SK-N-SH treated with all-trans-retinoic acid at 6 μM for 48 hours (cell line): ENCODE measurements at regions not wholly inside any gene's neighbourhood (a gene's known extent, or its start where the extent isn't known, plus 50 kb on each side); places are given as distances from the start of the nearest gene placed in this dataset.

ENCODE experiments used
- ATAC-seq: fragments of 200-7000 bp; cut with Tn5 transposase; 3 replicates; pipeline ENCODE4 v1.9.1; 2020; ENCODE audit warnings: mild to moderate bottlenecking, moderate library complexity
- ARNTL ChIP-seq: fragments of 450-650 bp; formaldehyde crosslinking; IDR thresholded peaks from 2 replicates; pipeline ENCODE4 v1.5.0; 2020; ENCODE audit warnings: low read depth, mild to moderate bottlenecking, moderate library complexity, borderline replicate concordance
- BACH2 ChIP-seq: fragments of 250-450 bp; sonication (Bioruptor Pico); IDR thresholded peaks from 2 replicates; pipeline ENCODE4 v1.9.0; 2021; ENCODE audit warnings: mild to moderate bottlenecking, borderline replicate concordance
- CREB5 ChIP-seq: fragments of 250-450 bp; sonication (Bioruptor Pico); IDR thresholded peaks from 2 replicates; pipeline ENCODE4 v1.5.1; 2020; ENCODE audit warnings: low read depth, mild to moderate bottlenecking, moderate library complexity
- CSDC2 ChIP-seq: fragments of 250-450 bp; sonication (Bioruptor Pico); IDR thresholded peaks from 2 replicates; pipeline ENCODE4 v1.5.0; 2020; ENCODE audit warnings: mild to moderate bottlenecking, moderate library complexity
- CSRNP3 ChIP-seq: fragments of 250-450 bp; sonication (Bioruptor Pico); IDR thresholded peaks from 2 replicates; pipeline ENCODE4 v1.5.1; 2021; ENCODE audit warnings: mild to moderate bottlenecking, moderate library complexity
- ESRRG ChIP-seq: fragments of 250-450 bp; sonication (Bioruptor Pico); IDR thresholded peaks from 2 replicates; pipeline ENCODE4 v1.6.1; 2021; ENCODE audit warnings: mild to moderate bottlenecking
- GLIS3 ChIP-seq: fragments of 250-450 bp; sonication (Bioruptor Pico); IDR thresholded peaks from 2 replicates; pipeline ENCODE4 v1.5.0; 2020; ENCODE audit warnings: mild to moderate bottlenecking, moderate library complexity
- ISL1 ChIP-seq: fragments of 250-450 bp; sonication (Bioruptor Pico); IDR thresholded peaks from 2 replicates; pipeline ENCODE4 v2.1.2; 2022; ENCODE audit warnings: mild to moderate bottlenecking, moderate library complexity
- OSR1 ChIP-seq: fragments of 250-450 bp; sonication (Bioruptor Pico); IDR thresholded peaks from 2 replicates; pipeline ENCODE4 v1.8.0; 2022; ENCODE audit warnings: moderate library complexity, mild to moderate bottlenecking, inconsistent platforms
- PATZ1 ChIP-seq: fragments of 250-450 bp; sonication (Bioruptor Pico); IDR thresholded peaks from 2 replicates; pipeline ENCODE4 v1.8.0; 2020; ENCODE audit warnings: mild to moderate bottlenecking, moderate library complexity, borderline replicate concordance
- POU6F1 ChIP-seq: fragments of 250-450 bp; sonication (Bioruptor Pico); IDR thresholded peaks from 2 replicates; pipeline ENCODE4 v1.8.0; 2021; ENCODE audit warnings: low read depth, mild to moderate bottlenecking, moderate library complexity, borderline replicate concordance
- PPARA ChIP-seq: fragments of 250-450 bp; sonication (Bioruptor Pico); IDR thresholded peaks from 2 replicates; pipeline ENCODE4 v1.5.0; 2020; ENCODE audit warnings: mild to moderate bottlenecking, borderline replicate concordance
- RARB ChIP-seq: fragments of 250-450 bp; sonication (Bioruptor Pico); IDR thresholded peaks from 2 replicates; pipeline ENCODE4 v1.8.0; 2021; ENCODE audit warnings: mild to moderate bottlenecking, moderate library complexity
- TOX ChIP-seq: fragments of 250-450 bp; sonication (Bioruptor Pico); IDR thresholded peaks from 2 replicates; pipeline ENCODE4 v1.8.0; 2021; ENCODE audit warnings: mild to moderate bottlenecking, moderate library complexity, borderline replicate concordance
- TSHZ2 ChIP-seq: fragments of 250-450 bp; sonication (Bioruptor Pico); IDR thresholded peaks from 2 replicates; pipeline ENCODE4 v1.5.0; 2020; ENCODE audit warnings: mild to moderate bottlenecking, moderate library complexity
- ZC3H10 ChIP-seq: fragments of 250-450 bp; sonication (Bioruptor Pico); IDR thresholded peaks from 2 replicates; pipeline ENCODE4 v1.5.1; 2021; ENCODE audit warnings: mild to moderate bottlenecking, moderate library complexity
- ZFP3 ChIP-seq: fragments of 250-450 bp; sonication (Bioruptor Pico); IDR thresholded peaks from 2 replicates; pipeline ENCODE4 v1.5.0; 2020; ENCODE audit warnings: mild to moderate bottlenecking, moderate library complexity
- ZNF565 ChIP-seq: fragments of 450-650 bp; formaldehyde crosslinking; conservative IDR thresholded peaks from 2 replicates; pipeline ENCODE4 v1.5.0; 2020; ENCODE audit warnings: low read depth, mild to moderate bottlenecking, moderate library complexity
- ZNF8 ChIP-seq: fragments of 450-650 bp; formaldehyde crosslinking; IDR thresholded peaks from 2 replicates; pipeline ENCODE4 v1.5.0; 2020; ENCODE audit warnings: mild to moderate bottlenecking, moderate library complexity

- TF ChIP-seq CREB5 (CRISPR knock-in tag): no peak
- TF ChIP-seq ESRRG: no peak
- TF ChIP-seq ZNF8 (CRISPR knock-in tag): no peak
- no peak for TF ChIP-seq GLIS3 (CRISPR knock-in tag)
- TF ChIP-seq POU6F1 (CRISPR knock-in tag): no peak
- no peak for TF ChIP-seq ZNF565
- no peak for TF ChIP-seq PPARA
These were observed 95.2 kb upstream of the RBMS3 start for GRCh38 chr3:29185706-29186105.

GRCh38 chr3:29186131-29186599, 94.7 kb upstream of the RBMS3 start:
- ATAC-seq: peak; percentile 78
- TF ChIP-seq RARB (CRISPR knock-in tag) (peak; percentile 76; the same call in 1 of the 2 replicates), CSDC2 (peak; percentile 52; the same call in 1 of the 2 replicates), ZNF8 (CRISPR knock-in tag) (no peak), CSRNP3 (CRISPR knock-in tag) (no peak), BACH2 (CRISPR knock-in tag) (no peak), ISL1 (CRISPR knock-in tag) (peak; percentile 96), ARNTL (no peak), ZNF565 (no peak), PPARA (no peak), ESRRG (no peak), ZFP3 (CRISPR knock-in tag) (peak; percentile 48; the same call in 1 of the 2 replicates), ZC3H10 (CRISPR knock-in tag) (peak; percentile 92), TOX (CRISPR knock-in tag) (peak; percentile 90; the same call in 1 of the 2 replicates), PATZ1 (peak; percentile 84), POU6F1 (CRISPR knock-in tag) (peak; percentile 90; the same call in 1 of the 2 replicates), CREB5 (CRISPR knock-in tag) (peak; percentile 38; the same call in 1 of the 2 replicates), GLIS3 (CRISPR knock-in tag) (no peak), TSHZ2 (CRISPR knock-in tag) (no peak), OSR1 (CRISPR knock-in tag) (no peak)
- TF ChIP-seq, all 23 proteins: peak for 9

More at GRCh38 chr3:29185706-29186105, 95.2 kb upstream of the RBMS3 start:
- no peak for ATAC-seq
